GM23248 (cell line): ENCODE measurements at regions not wholly inside any gene's neighbourhood (a gene's known extent, or its start where the extent isn't known, plus 50 kb on each side); places are given as distances from the start of the nearest gene placed in this dataset.

Experiments used
- DNase-seq: peaks from one replicate; pipeline ENCODE4 v3.0.0-alpha.2; 2015
- H2AFZ ChIP-seq: fragments of 200-600 bp; sonication (generic); 2 replicates; pipeline ENCODE4 v1.6.1; 2016; ENCODE audit warnings: antibody characterized with exemption
- H3F3A ChIP-seq: fragments of 200-600 bp; sonication (generic); 2 replicates; pipeline ENCODE4 v1.6.1; 2016; ENCODE audit warnings: mild to moderate bottlenecking, antibody characterized with exemption, mixed run types; ENCODE audit not compliant: insufficient read depth
- H3K27ac ChIP-seq: fragments of 200-600 bp; sonication (generic); 2 replicates; pipeline ENCODE4 v1.5.1; 2016; ENCODE audit warnings: mild to moderate bottlenecking
- H3K27me3 ChIP-seq: fragments of 200-600 bp; sonication (generic); replicated peaks from 2 replicates; pipeline ENCODE4 v1.6.1; 2016; ENCODE audit warnings: mild to moderate bottlenecking; ENCODE audit not compliant: insufficient read depth
- H3K36me3 ChIP-seq: fragments of 200-600 bp; sonication (generic); 2 replicates; pipeline ENCODE4 v1.6.1; 2016; ENCODE audit warnings: low read depth, mild to moderate bottlenecking
- H3K4me1 ChIP-seq: fragments of 200-600 bp; sonication (generic); 2 replicates; pipeline ENCODE4 v1.6.1; 2016; ENCODE audit warnings: mild to moderate bottlenecking; ENCODE audit not compliant: insufficient read depth
- H3K4me2 ChIP-seq: fragments of 200-600 bp; sonication (generic); one replicate; pipeline ENCODE4 v1.6.1; 2016; ENCODE audit warnings: mild to moderate bottlenecking; ENCODE audit not compliant: unreplicated experiment
- H3K4me3 ChIP-seq: fragments of 200-600 bp; sonication (generic); 2 replicates; pipeline ENCODE4 v1.5.1; 2016; ENCODE audit warnings: mild to moderate bottlenecking
- H3K79me2 ChIP-seq: fragments of 200-600 bp; sonication (generic); 2 replicates; pipeline ENCODE4 v1.6.1; 2016; ENCODE audit warnings: mild to moderate bottlenecking; ENCODE audit not compliant: insufficient read depth
- H3K9ac ChIP-seq: fragments of 200-600 bp; sonication (generic); 2 replicates; pipeline ENCODE4 v1.6.1; 2016; ENCODE audit warnings: mild to moderate bottlenecking
- H3K9me2 ChIP-seq: fragments of 200-600 bp; sonication (generic); 2 replicates; pipeline ENCODE4 v1.6.1; 2016; ENCODE audit warnings: mixed run types, mild to moderate bottlenecking, moderate library complexity; ENCODE audit not compliant: insufficient read depth
- H3K9me3 ChIP-seq: fragments of 200-600 bp; sonication (generic); one replicate; pipeline ENCODE4 v1.6.1; 2017; ENCODE audit warnings: low read depth
- H4K20me1 ChIP-seq: fragments of 200-600 bp; sonication (generic); 2 replicates; pipeline ENCODE4 v1.6.0; 2016; ENCODE audit not compliant: insufficient read depth
- EZH2 ChIP-seq: fragments of 200-600 bp; sonication (generic); IDR thresholded peaks from 2 replicates; pipeline ENCODE4 v1.6.1; 2018; ENCODE audit warnings: antibody characterized with exemption, mild to moderate bottlenecking; ENCODE audit not compliant: insufficient read depth, poor library complexity, severe bottlenecking
- EZH2phosphoT487 ChIP-seq: fragments of 200-600 bp; sonication (generic); IDR thresholded peaks from 2 replicates; pipeline ENCODE4 v1.6.1; 2018; ENCODE audit warnings: antibody characterized with exemption, moderate library complexity, mild to moderate bottlenecking, low read depth; ENCODE audit not compliant: insufficient read depth
- WGBS, 2 experiments: methylation state at CpG; one replicate each; pipeline ENCODE4 v1.1.6; 2015 to 2017; ENCODE audit warnings: low lambda C conversion rate in 2 of 2, low coverage in 1 of 2; ENCODE audit errors: missing lambda C conversion rate in 2 of 2; 5-methylcytosine and 5-hydroxymethylcytosine counted together
- in situ Hi-C: fragments of 300-500 bp; cut with MboI; formaldehyde crosslinking; loops from 2 replicates; pipeline ENCODE4 v1.15.0; 2020

DNA sequence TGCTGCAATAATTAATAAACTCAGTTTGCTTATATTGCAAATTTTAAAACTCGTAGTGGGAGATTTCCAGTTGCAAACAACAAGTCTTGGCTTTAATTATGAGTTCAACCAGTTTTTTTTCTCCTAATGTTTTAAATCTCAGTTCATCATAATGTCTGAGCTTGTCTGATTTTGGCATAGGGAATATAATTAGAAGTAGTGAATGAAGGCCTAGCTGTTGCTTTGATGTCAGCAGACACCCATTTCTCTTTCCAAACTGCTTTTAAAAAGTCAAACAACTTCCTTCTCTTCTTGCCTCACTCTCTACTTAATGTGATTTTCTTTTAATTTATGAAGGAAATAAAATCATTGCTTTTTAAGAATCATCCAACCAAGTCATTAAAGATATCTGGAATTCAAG is 1462.1 kb downstream of the DPP10 start:
- WGBS, 2 experiments: 0 to 12% methylated on average over 1 of the region's 1 CpG
- no peak overlapping the region for H3K4me2 ChIP-seq
- in situ Hi-C loops: no loop called here
- H3K27ac ChIP-seq: no peak overlapping the region
- no peaks in the 10 kb centered on the region for H3K79me2 ChIP-seq
- H4K20me1 ChIP-seq: no peaks in the 10 kb centered on the region
- H3K9me2 ChIP-seq: no peaks in the 10 kb centered on the region
- no peak for DNase-seq
- no peaks in the 10 kb centered on the region for H3F3A ChIP-seq
- no peaks in the 10 kb centered on the region for H3K4me1 ChIP-seq
- H3K36me3 ChIP-seq: no peaks in the 10 kb centered on the region
- H3K9me3 ChIP-seq: peaks cover 3% of the 10 kb centered on the region
- H3K4me3 ChIP-seq: no peak overlapping the region
- H3K9ac ChIP-seq: no peak overlapping the region
- H3K27me3 ChIP-seq: no peaks in the 10 kb centered on the region
- no peak overlapping the region for H2AFZ ChIP-seq
- TF ChIP-seq EZH2phosphoT487 (no peak), EZH2 (no peak)

DNA sequence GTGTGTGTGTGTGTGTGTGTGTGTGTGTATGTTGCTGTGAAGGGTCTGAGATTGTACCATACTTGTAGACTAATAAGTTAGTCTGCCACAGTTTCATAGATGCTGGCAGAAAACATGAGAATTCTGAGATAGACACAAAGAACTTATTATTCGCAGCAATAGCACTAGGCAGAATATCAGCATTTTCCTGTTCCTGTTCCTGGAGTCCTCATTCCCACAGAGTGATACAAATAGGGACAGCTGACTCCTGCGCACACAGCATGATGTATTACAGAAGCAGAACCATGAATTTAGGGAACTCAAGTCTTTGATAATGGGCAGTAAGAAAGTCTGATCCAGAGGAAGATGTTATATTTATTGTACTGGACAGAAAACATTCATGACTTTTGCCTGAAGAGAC is 1466.3 kb downstream of the DPP10 start:
- Histone ChIP-seq H3K4me2 (no peak overlapping the region), H4K20me1 (no peaks in the 10 kb centered on the region), H3K9me3 (no peaks in the 10 kb centered on the region), H3K27ac (no peak overlapping the region), H3K9me2 (no peaks in the 10 kb centered on the region), H3F3A (no peaks in the 10 kb centered on the region), H2AFZ (no peak overlapping the region), H3K4me3 (no peak overlapping the region), H3K36me3 (no peaks in the 10 kb centered on the region), H3K27me3 (no peaks in the 10 kb centered on the region), H3K79me2 (no peaks in the 10 kb centered on the region), H3K4me1 (no peaks in the 10 kb centered on the region), H3K9ac (no peak overlapping the region)
- DNase-seq: no peak
- in situ Hi-C loops: no loop called here
- WGBS, 2 experiments: 8 to 12% methylated on average over 2 of the region's 2 CpGs
- no peak for TF ChIP-seq EZH2
- TF ChIP-seq EZH2phosphoT487: no peak

DNA sequence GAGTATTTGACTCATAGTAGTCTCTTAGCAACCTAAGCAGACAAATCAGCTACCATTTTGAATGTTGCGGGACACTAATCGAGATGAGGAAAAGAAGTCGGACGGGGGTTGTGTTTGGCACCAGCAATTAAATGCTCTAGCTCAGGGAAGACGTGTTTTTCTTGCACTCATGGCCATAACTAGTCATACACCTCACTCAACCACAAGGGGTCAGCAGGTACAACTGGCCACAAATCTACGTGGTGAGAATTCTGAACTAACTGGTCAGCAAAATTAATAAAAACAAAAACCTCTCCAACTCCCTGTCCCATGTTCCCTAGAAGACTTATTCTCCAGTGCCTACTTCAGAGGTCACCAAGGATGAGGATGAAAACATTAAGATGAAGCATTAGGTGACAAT is 1467.8 kb downstream of the DPP10 start:
- no peak overlapping the region for H3K4me2 ChIP-seq
- H3K4me3 ChIP-seq: no peak overlapping the region
- in situ Hi-C loops: no loop called here
- 28 to 29% methylated on average over 6 of the region's 6 CpGs for WGBS, 2 experiments
- no peaks in the 10 kb centered on the region for H4K20me1 ChIP-seq
- H3K79me2 ChIP-seq: no peaks in the 10 kb centered on the region
- no peaks in the 10 kb centered on the region for H3K9me2 ChIP-seq
- no peaks in the 10 kb centered on the region for H3K4me1 ChIP-seq
- no peaks in the 10 kb centered on the region for H3K9me3 ChIP-seq
- TF ChIP-seq EZH2 (no peak), EZH2phosphoT487 (no peak)
- no peaks in the 10 kb centered on the region for H3F3A ChIP-seq
- H3K9ac ChIP-seq: no peak overlapping the region
- no peak for DNase-seq
- no peaks in the 10 kb centered on the region for H3K36me3 ChIP-seq
- no peak overlapping the region for H2AFZ ChIP-seq
- no peak overlapping the region for H3K27ac ChIP-seq
- H3K27me3 ChIP-seq: no peaks in the 10 kb centered on the region

DNA sequence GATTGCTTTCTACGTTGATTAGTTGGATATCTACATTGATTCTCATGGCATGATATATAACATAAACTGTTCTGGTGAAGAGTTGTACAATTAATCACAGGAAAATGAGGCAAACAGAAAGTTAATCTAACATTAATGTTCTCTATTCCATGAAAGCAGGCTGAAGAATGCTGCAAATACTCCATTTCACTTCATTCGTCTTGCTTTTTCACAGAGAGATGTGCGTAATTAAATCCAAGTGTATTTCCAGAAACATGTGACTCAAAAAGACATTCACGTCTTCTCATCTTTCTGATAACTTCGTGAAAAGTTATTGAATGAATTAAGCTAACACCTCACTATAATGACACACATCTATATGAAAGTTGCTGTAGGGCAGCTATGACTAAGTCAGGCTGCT is 1471.5 kb downstream of the DPP10 start:
- WGBS, 2 experiments: 8 to 9% methylated on average over 5 of the region's 5 CpGs
- Histone ChIP-seq H3K36me3 (no peaks in the 10 kb centered on the region), H3K9me2 (no peaks in the 10 kb centered on the region), H3F3A (no peaks in the 10 kb centered on the region), H3K4me2 (no peak overlapping the region), H3K27ac (no peak overlapping the region), H4K20me1 (no peaks in the 10 kb centered on the region; the same call in 1 of the 2 replicates), H3K4me3 (no peak overlapping the region), H3K27me3 (no peaks in the 10 kb centered on the region), H2AFZ (no peak overlapping the region), H3K79me2 (no peaks in the 10 kb centered on the region), H3K4me1 (no peaks in the 10 kb centered on the region), H3K9me3 (no peaks in the 10 kb centered on the region), H3K9ac (no peak overlapping the region)
- no peak for DNase-seq
- TF ChIP-seq EZH2 (no peak), EZH2phosphoT487 (no peak)
- in situ Hi-C loops: no loop called here

DNA sequence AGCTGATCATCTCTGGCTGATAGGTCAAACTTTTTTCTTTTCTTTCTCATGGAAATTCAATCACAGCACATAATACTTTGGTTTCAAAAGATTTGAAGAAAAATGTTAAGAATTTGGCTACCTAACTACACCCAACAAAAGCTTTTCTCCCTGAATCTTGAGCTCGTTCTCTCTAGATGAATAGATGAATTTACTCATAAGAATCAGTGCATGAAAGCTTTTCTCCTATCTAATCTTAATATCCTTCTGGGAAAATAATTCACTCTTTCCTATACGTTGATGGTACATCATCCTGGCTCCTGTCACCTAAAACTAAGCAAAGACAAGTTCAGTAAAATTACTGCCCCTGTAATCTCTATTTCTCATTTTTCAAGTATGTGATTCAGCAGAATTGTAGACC is 1479.1 kb downstream of the DPP10 start:
- H3K79me2 ChIP-seq: no peaks in the 10 kb centered on the region
- H3K4me3 ChIP-seq: no peak overlapping the region
- TF ChIP-seq EZH2phosphoT487: no peak
- TF ChIP-seq EZH2: no peak
- in situ Hi-C loops: no loop called here
- no peaks in the 10 kb centered on the region for H3K27me3 ChIP-seq
- no peak overlapping the region for H2AFZ ChIP-seq
- no peak for DNase-seq
- H3F3A ChIP-seq: no peaks in the 10 kb centered on the region
- H4K20me1 ChIP-seq: no peaks in the 10 kb centered on the region
- H3K4me1 ChIP-seq: no peaks in the 10 kb centered on the region
- 11 to 16% methylated on average over 2 of the region's 2 CpGs for WGBS, 2 experiments
- H3K9ac ChIP-seq: no peak overlapping the region
- no peak overlapping the region for H3K27ac ChIP-seq
- no peaks in the 10 kb centered on the region for H3K9me2 ChIP-seq
- H3K4me2 ChIP-seq: no peak overlapping the region
- no peaks in the 10 kb centered on the region for H3K9me3 ChIP-seq
- no peaks in the 10 kb centered on the region for H3K36me3 ChIP-seq
